SU-DHL-6 (cell line): ENCODE measurements at regions not wholly inside any gene's neighbourhood (a gene's known extent, or its start where the extent isn't known, plus 50 kb on each side); places are given as distances from the start of the nearest gene placed in this dataset.

Experiments
- H2AFZ ChIP-seq: fragments of 200-600 bp; sonication (generic); 2 replicates; pipeline ENCODE4 v1.6.1; 2014; ENCODE audit warnings: low read depth, mild to moderate bottlenecking, moderate library complexity, mixed read lengths, antibody characterized with exemption, low read length; ENCODE audit not compliant: severe bottlenecking
- H3F3A ChIP-seq: fragments of 200-600 bp; shearing (Covaris generic); 2 replicates; pipeline ENCODE4 v1.6.0; 2016; ENCODE audit warnings: antibody characterized with exemption, mild to moderate bottlenecking; ENCODE audit not compliant: insufficient read depth
- H3K27ac ChIP-seq: fragments of 200-600 bp; sonication (generic); 2 replicates; pipeline ENCODE4 v1.5.1; 2016; ENCODE audit warnings: low read depth, mild to moderate bottlenecking, low read length, moderate library complexity, mixed read lengths
- H3K27me3 ChIP-seq: fragments of 200-600 bp; sonication (generic), shearing (Covaris generic); 2 replicates; pipeline ENCODE4 v1.6.0; 2014; ENCODE audit warnings: mild to moderate bottlenecking, low read length
- H3K36me3 ChIP-seq: fragments of 200-600 bp; sonication (generic); 2 replicates; pipeline ENCODE4 v1.6.1; 2014; ENCODE audit warnings: mild to moderate bottlenecking, low read length, mixed read lengths
- H3K4me2 ChIP-seq: fragments of 300-600, 200-600 bp; shearing (Covaris generic), sonication (generic); 2 replicates; pipeline ENCODE4 v1.6.0; 2014; ENCODE audit warnings: low read length, low read depth, mild to moderate bottlenecking; ENCODE audit not compliant: poor library complexity, severe bottlenecking
- H3K4me3 ChIP-seq: fragments of 200-600 bp; sonication (generic); 2 replicates; pipeline ENCODE4 v1.5.1; 2014; ENCODE audit warnings: antibody characterized with exemption, low read length, mild to moderate bottlenecking, mixed read lengths; ENCODE audit not compliant: insufficient read depth, poor library complexity, severe bottlenecking
- H3K79me2 ChIP-seq: fragments of 200-600 bp; sonication (generic); 2 replicates; pipeline ENCODE4 v1.6.1; 2014; ENCODE audit warnings: mild to moderate bottlenecking, low read length, moderate library complexity; ENCODE audit not compliant: insufficient read depth
- H3K9ac ChIP-seq: fragments of 200-600 bp; sonication (generic); 2 replicates; pipeline ENCODE4 v1.7.0; 2014; ENCODE audit warnings: mild to moderate bottlenecking, low read length
- H3K9me2 ChIP-seq: fragments of 200-600 bp; sonication (generic); replicated peaks from 2 replicates; pipeline ENCODE4 v1.6.1; 2014; ENCODE audit warnings: low read length; ENCODE audit not compliant: insufficient read depth
- H3K9me3 ChIP-seq: fragments of 200-600 bp; sonication (generic); 2 replicates; pipeline ENCODE4 v1.6.1; 2014; ENCODE audit warnings: low read length, mixed read lengths; ENCODE audit not compliant: insufficient read depth
- H4K20me1 ChIP-seq: fragments of 200-600 bp; sonication (generic); 2 replicates; pipeline ENCODE4 v1.6.1; 2014; ENCODE audit warnings: low read depth, mild to moderate bottlenecking, antibody characterized with exemption, low read length, moderate library complexity, mixed read lengths
- EZH2phosphoT487 ChIP-seq: fragments of 200-600 bp; sonication (generic), shearing (Covaris generic); conservative IDR thresholded peaks from 2 replicates; pipeline ENCODE4 v1.6.1; 2018; ENCODE audit warnings: mild to moderate bottlenecking, antibody characterized with exemption, low read length, moderate library complexity, mixed read lengths
- TF ChIP-seq, protein P1 (sequence below): fragments of 200-600 bp; sonication (generic); IDR thresholded peaks from one replicate; pipeline ENCODE4 v1.5.1; 2017; ENCODE audit warnings: antibody characterized with exemption, mild to moderate bottlenecking, low read length, moderate library complexity; ENCODE audit not compliant: insufficient read depth, poor library complexity, severe bottlenecking

DNA sequence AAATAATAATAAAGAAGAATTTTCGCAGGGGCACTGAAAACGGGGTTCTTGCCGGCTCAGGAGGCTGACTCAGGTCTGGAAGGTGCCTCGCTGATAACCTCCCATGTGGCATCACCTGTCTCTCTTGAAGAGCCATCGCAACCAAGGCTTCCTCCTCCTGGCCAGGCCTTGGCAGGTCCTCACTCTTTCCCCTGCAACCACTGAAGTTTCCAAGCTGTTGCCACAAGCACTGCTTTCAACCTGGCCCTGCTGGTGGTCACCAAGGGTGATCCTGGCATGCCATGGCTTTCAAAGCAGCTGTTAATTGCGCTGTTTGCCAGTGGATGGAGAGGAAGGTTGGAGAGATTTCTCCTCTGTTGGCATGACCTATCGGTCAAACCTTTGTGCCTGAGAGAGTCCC, 163.6 kb upstream of the COPS8 start:
- H3K36me3 ChIP-seq, result no peaks in the 10 kb centered on the region

DNA sequence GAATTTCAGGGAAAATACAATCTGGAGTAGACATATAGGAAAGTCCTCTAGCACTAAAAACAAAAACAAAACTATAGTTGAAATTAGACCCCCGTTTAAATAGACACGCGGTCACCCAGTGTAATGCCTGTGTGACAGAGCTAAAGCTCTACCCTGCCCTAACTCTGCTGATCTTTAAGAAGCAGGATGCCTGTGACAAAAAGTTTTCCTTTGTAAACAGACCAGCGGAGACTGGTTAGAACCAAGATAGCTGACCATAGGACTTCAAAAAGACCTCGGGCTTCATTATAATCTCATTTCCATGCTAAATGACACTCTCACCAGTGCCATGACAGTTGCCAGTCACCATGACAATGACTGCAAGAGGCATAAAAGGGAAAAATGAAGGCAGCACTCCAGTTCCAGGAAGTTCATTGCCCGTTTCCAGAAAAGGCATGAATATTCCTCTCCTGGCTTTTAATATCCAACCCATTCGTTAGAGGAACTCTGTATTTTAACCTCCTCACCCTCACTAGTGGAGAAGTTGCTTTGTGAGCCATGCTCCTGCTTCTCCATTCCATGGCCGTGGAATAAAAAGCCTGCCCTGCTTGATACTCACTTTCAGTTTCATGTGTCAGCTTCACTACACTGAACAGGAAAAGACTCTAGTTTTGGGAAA, 157.2 kb upstream of the COPS8 start:
- H4K20me1 ChIP-seq, result no peaks in the 10 kb centered on the region
- H3K4me3 ChIP-seq, result no peak overlapping the region
- H3K9me2 ChIP-seq, result no peaks in the 10 kb centered on the region
- no peaks in the 10 kb centered on the region for H3K27me3 ChIP-seq
- H3K9me3 ChIP-seq, result no peaks in the 10 kb centered on the region
- no peak for TF ChIP-seq EZH2phosphoT487
- TF ChIP-seq, protein P1, sequence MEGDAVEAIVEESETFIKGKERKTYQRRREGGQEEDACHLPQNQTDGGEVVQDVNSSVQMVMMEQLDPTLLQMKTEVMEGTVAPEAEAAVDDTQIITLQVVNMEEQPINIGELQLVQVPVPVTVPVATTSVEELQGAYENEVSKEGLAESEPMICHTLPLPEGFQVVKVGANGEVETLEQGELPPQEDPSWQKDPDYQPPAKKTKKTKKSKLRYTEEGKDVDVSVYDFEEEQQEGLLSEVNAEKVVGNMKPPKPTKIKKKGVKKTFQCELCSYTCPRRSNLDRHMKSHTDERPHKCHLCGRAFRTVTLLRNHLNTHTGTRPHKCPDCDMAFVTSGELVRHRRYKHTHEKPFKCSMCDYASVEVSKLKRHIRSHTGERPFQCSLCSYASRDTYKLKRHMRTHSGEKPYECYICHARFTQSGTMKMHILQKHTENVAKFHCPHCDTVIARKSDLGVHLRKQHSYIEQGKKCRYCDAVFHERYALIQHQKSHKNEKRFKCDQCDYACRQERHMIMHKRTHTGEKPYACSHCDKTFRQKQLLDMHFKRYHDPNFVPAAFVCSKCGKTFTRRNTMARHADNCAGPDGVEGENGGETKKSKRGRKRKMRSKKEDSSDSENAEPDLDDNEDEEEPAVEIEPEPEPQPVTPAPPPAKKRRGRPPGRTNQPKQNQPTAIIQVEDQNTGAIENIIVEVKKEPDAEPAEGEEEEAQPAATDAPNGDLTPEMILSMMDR, result no peak
- no peak overlapping the region for H2AFZ ChIP-seq
- H3F3A ChIP-seq, result no peaks in the 10 kb centered on the region
- no peaks in the 10 kb centered on the region for H3K79me2 ChIP-seq
- no peaks in the 10 kb centered on the region for H3K36me3 ChIP-seq
- H3K9ac ChIP-seq, result no peak overlapping the region
- H3K27ac ChIP-seq, result no peak overlapping the region
- no peak overlapping the region for H3K4me2 ChIP-seq

More for the DNA sequence above, 163.6 kb upstream of the COPS8 start:
- no peaks in the 10 kb centered on the region for H3K9me3 ChIP-seq
- H3K9ac ChIP-seq, result no peak overlapping the region
- H3K27ac ChIP-seq, result no peak overlapping the region
- no peaks in the 10 kb centered on the region for H3K27me3 ChIP-seq
- no peaks in the 10 kb centered on the region for H3K79me2 ChIP-seq
- no peaks in the 10 kb centered on the region for H3K9me2 ChIP-seq
- H3K4me3 ChIP-seq, result no peak overlapping the region
- H3F3A ChIP-seq, result no peaks in the 10 kb centered on the region
- TF ChIP-seq, protein P1, result no peak
- no peak for TF ChIP-seq EZH2phosphoT487
- no peaks in the 10 kb centered on the region for H4K20me1 ChIP-seq
- H2AFZ ChIP-seq, result no peak overlapping the region
- no peak overlapping the region for H3K4me2 ChIP-seq

DNA sequence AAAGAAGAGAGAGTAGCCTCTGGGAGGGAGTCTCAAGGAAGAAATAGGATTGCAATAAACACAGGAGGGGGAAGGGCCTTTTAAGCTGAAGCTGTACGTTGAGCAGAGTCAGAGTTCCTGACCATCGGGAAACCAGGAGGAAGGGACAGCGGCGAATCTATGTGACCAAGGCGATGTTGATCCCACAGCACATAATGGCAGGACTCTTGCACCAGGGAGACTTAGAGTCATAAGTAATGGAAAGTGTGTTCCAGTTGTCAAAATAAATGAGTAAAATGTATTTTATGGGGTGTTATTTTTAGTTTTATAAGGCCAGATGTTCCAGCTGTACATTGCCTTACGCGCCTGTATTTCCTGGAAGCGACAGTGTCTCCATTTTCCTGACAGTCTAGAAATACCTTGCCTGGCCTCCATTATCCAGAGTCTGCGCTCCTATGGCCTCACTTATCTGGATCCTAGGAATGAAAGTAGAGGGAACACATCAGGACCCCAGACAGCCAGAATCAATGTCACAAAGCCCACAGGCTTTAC, 152.8 kb upstream of the COPS8 start:
- Histone ChIP-seq H3K9me2 (no peaks in the 10 kb centered on the region), H3K27ac (no peak overlapping the region), H3K79me2 (no peaks in the 10 kb centered on the region), H2AFZ (no peak overlapping the region), H3K9me3 (no peaks in the 10 kb centered on the region), H3K4me2 (no peak overlapping the region), H3K27me3 (no peaks in the 10 kb centered on the region), H4K20me1 (no peaks in the 10 kb centered on the region), H3K9ac (no peak overlapping the region), H3F3A (no peaks in the 10 kb centered on the region), H3K36me3 (no peaks in the 10 kb centered on the region), H3K4me3 (no peak overlapping the region)
- TF ChIP-seq, protein P1, result no peak
- no peak for TF ChIP-seq EZH2phosphoT487
